ENCODE measurements at regions not wholly inside any gene's neighbourhood (a gene's known extent, or its start where the extent isn't known, plus 50 kb on each side); places are given as distances from the start of the nearest gene placed in this dataset.

- Mint-ChIP-seq H3K4me3 (ENCODE audit: unreplicated experiment) (no peak overlapping the region), H3K27ac (ENCODE audit: low read depth, unreplicated experiment) (peak overlapping the region; percentile 13), H3K9me3 (ENCODE audit: unreplicated experiment) (no peaks in the 10 kb centered on the region), H3K27me3 (ENCODE audit: insufficient read depth, unreplicated experiment) (no peaks in the 10 kb centered on the region), H3K36me3 (ENCODE audit: insufficient read depth, unreplicated experiment) (peaks cover 4% of the 10 kb centered on the region), H3K4me1 (ENCODE audit: insufficient read depth, unreplicated experiment) (peaks cover 51% of the 10 kb centered on the region)
- no peak for DNase-seq (ENCODE audit: unreplicated experiment)
- CTCF ChIA-PET: interaction anchor here (0.7 kb wide), 1 partner anchor 16 kb away, joined by 4 read pairs; no protein-coding TSS in a partner anchor
- TF ChIP-seq, protein P1, sequence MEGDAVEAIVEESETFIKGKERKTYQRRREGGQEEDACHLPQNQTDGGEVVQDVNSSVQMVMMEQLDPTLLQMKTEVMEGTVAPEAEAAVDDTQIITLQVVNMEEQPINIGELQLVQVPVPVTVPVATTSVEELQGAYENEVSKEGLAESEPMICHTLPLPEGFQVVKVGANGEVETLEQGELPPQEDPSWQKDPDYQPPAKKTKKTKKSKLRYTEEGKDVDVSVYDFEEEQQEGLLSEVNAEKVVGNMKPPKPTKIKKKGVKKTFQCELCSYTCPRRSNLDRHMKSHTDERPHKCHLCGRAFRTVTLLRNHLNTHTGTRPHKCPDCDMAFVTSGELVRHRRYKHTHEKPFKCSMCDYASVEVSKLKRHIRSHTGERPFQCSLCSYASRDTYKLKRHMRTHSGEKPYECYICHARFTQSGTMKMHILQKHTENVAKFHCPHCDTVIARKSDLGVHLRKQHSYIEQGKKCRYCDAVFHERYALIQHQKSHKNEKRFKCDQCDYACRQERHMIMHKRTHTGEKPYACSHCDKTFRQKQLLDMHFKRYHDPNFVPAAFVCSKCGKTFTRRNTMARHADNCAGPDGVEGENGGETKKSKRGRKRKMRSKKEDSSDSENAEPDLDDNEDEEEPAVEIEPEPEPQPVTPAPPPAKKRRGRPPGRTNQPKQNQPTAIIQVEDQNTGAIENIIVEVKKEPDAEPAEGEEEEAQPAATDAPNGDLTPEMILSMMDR (IDR thresholded peaks at IDR 0.05; ENCODE audit: unreplicated experiment): no peak
- POLR2A ChIA-PET: interaction anchor here (0.9 to 1.5 kb wide), 2 partner anchors 31 to 45 kb away, joined by 4 read pairs; no protein-coding TSS in a partner anchor
- BruUV-seq (replicated peaks): no TSS peak
- intact Hi-C loops (cut with micrococcal nuclease): loop anchor here (5.0 kb wide), 1 partner anchor 33 kb away; no protein-coding TSS in a partner anchor
Measured at GRCh38 chr6:25169961-25170360, 109.2 kb upstream of the CARMIL1 start.

- Mint-ChIP-seq H3K36me3 (ENCODE audit: insufficient read depth, unreplicated experiment) (peaks cover 4% of the 10 kb centered on the region), H3K4me3 (ENCODE audit: unreplicated experiment) (no peak overlapping the region), H3K27ac (ENCODE audit: low read depth, unreplicated experiment) (peak overlapping the region; percentile 13), H3K27me3 (ENCODE audit: insufficient read depth, unreplicated experiment) (no peaks in the 10 kb centered on the region), H3K9me3 (ENCODE audit: unreplicated experiment) (no peaks in the 10 kb centered on the region), H3K4me1 (ENCODE audit: insufficient read depth, unreplicated experiment) (peaks cover 56% of the 10 kb centered on the region)
- intact Hi-C loops (cut with micrococcal nuclease): loop anchor here (5.0 kb wide), 1 partner anchor 33 kb away; no protein-coding TSS in a partner anchor
- BruUV-seq (replicated peaks): no TSS peak
- DNase-seq (ENCODE audit: unreplicated experiment): no peak
- ChIA-PET POLR2A (interaction anchor here (1.5 kb wide), 1 partner anchor 45 kb away, joined by 4 read pairs; no protein-coding TSS in a partner anchor), CTCF (interaction anchor here (0.6 kb wide), 1 partner anchor 17 kb away, joined by 4 read pairs; no protein-coding TSS in a partner anchor)
- TF ChIP-seq, protein P1 (IDR thresholded peaks at IDR 0.05; ENCODE audit: unreplicated experiment): no peak
Measured at GRCh38 chr6:25170640-25171039, 108.5 kb upstream of the CARMIL1 start.

DNA sequence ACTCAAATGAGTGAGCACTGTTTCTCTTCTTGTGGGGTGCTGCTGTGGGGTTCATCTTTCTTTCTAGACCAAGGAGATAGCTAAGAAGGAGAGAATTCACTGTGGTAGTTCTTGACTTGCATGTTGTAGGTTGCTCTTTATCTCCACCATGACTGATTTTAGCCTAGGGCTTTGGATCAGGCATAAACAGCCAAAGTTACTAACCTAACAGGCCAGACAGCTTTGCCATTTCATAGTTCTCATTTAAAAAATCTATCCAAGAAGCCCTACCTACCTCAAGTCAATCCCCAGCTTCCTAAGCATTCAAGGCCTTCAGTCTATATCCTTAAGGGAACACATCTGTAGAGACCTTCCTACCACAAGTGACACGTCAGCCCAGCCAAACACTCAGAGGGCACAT, 107.9 kb upstream of the CARMIL1 start:
- TF ChIP-seq, protein P1 (IDR thresholded peaks at IDR 0.05; ENCODE audit: unreplicated experiment): no peak
- H3K4me3 Mint-ChIP-seq (ENCODE audit: unreplicated experiment): no peak overlapping the region
- ChIA-PET POLR2A (no interaction called here), CTCF (interaction anchor here (0.6 to 0.7 kb wide), 2 partner anchors 18 to 144 kb away, joined by 3 to 4 read pairs; no protein-coding TSS in a partner anchor)
- no peaks in the 10 kb centered on the region for H3K27me3 Mint-ChIP-seq (ENCODE audit: insufficient read depth, unreplicated experiment)
- BruUV-seq (replicated peaks): no TSS peak
- no peaks in the 10 kb centered on the region for H3K9me3 Mint-ChIP-seq (ENCODE audit: unreplicated experiment)
- intact Hi-C loops (cut with micrococcal nuclease): loop anchor here (5.0 kb wide), 1 partner anchor 34 kb away; no protein-coding TSS in a partner anchor
- peaks cover 56% of the 10 kb centered on the region for H3K4me1 Mint-ChIP-seq (ENCODE audit: insufficient read depth, unreplicated experiment)
- DNase-seq (ENCODE audit: unreplicated experiment): no peak
- peaks cover 4% of the 10 kb centered on the region for H3K36me3 Mint-ChIP-seq (ENCODE audit: insufficient read depth, unreplicated experiment)
- H3K27ac Mint-ChIP-seq (ENCODE audit: low read depth, unreplicated experiment): no peak overlapping the region

GRCh38 chr6:25172819-25173218, 106.4 kb upstream of the CARMIL1 start:
- intact Hi-C loops (cut with micrococcal nuclease): loop anchor here (5.0 kb wide), 1 partner anchor 36 kb away; no protein-coding TSS in a partner anchor
- peak; percentile 78 for DNase-seq (ENCODE audit: unreplicated experiment)
- POLR2A ChIA-PET: interaction anchor here (0.6 to 1.2 kb wide), 4 partner anchors 15 to 46 kb away, joined by 3 to 4 read pairs (median 4); no protein-coding TSS in a partner anchor
- no TSS peak for BruUV-seq (replicated peaks)
- Mint-ChIP-seq H3K27ac (ENCODE audit: low read depth, unreplicated experiment) (peak overlapping the region; percentile 41), H3K4me3 (ENCODE audit: unreplicated experiment) (peak overlapping the region; percentile 5), H3K27me3 (ENCODE audit: insufficient read depth, unreplicated experiment) (no peaks in the 10 kb centered on the region), H3K36me3 (ENCODE audit: insufficient read depth, unreplicated experiment) (peaks cover 4% of the 10 kb centered on the region), H3K4me1 (ENCODE audit: insufficient read depth, unreplicated experiment) (peaks cover 53% of the 10 kb centered on the region), H3K9me3 (ENCODE audit: unreplicated experiment) (no peaks in the 10 kb centered on the region)
- TF ChIP-seq, protein P1 (IDR thresholded peaks at IDR 0.05; ENCODE audit: unreplicated experiment): no peak
- CTCF ChIA-PET: interaction anchor here (0.6 to 0.9 kb wide), 3 partner anchors 21 to 201 kb away, joined by 3 to 5 read pairs (median 4); no protein-coding TSS in a partner anchor
